IMR-90 (cell line): ENCODE measurements at regions not wholly inside any gene's neighbourhood (a gene's known extent, or its start where the extent isn't known, plus 50 kb on each side); places are given as distances from the start of the nearest gene placed in this dataset.
A peak's percentile ranks its signal among the peaks of the same experiment; 100 is the strongest.

Experiments used
- ATAC-seq: fragments of 200-7000 bp; cut with Tn5 transposase; 2 replicates; pipeline ENCODE4 v1.9.1; 2020; ENCODE audit warnings: low read depth, mild to moderate bottlenecking, moderate library complexity
- BruUV-seq: library from RNA; stranded (reverse); fragments of 400-500 nt; replicated peaks from 2 replicates; lab custom pipeline; 2021; lab: Mats Ljungman, UMichigan
- CTCF ChIA-PET: fragments of 300-600 bp; formaldehyde crosslinking; extraction: SDS; loops from one replicate; lab custom pipeline; 2021; ENCODE audit warnings: antibody characterized with exemption; lab: Yijun Ruan, JAX
- POLR2A ChIA-PET: fragments of 300-600 bp; sonication (Branson Sonifier 250); formaldehyde crosslinking; loops from one replicate; lab custom pipeline; 2022; ENCODE audit warnings: antibody characterized with exemption; ENCODE audit not compliant: unreplicated experiment; lab: Charles Lee
- DNase-seq: peaks from one replicate; pipeline ENCODE4 v3.0.0; 2013
- H2AFZ ChIP-seq: replicated peaks from 2 replicates; pipeline ENCODE3; 2013; ENCODE audit warnings: low read length, mild to moderate bottlenecking; ENCODE audit not compliant: poor library complexity
- H2AK5ac ChIP-seq: 2 replicates; pipeline ENCODE4 v1.6.1; 2013; ENCODE audit warnings: low read depth, low read length, inconsistent platforms
- H2AK9ac ChIP-seq: replicated peaks from 2 replicates; pipeline ENCODE3; 2013; ENCODE audit warnings: mild to moderate bottlenecking, low read depth, low read length, moderate library complexity; ENCODE audit not compliant: poor library complexity
- H2BK120ac ChIP-seq: 2 replicates; pipeline ENCODE4 v1.6.1; 2013; ENCODE audit warnings: low read depth, low read length, inconsistent platforms
- H2BK15ac ChIP-seq: 3 replicates; pipeline ENCODE4 v1.6.1; 2013; ENCODE audit warnings: low read depth, low read length, inconsistent platforms
- H2BK20ac ChIP-seq: 2 replicates; pipeline ENCODE4 v1.6.1; 2013; ENCODE audit warnings: low read depth, mild to moderate bottlenecking, inconsistent platforms, low read length, moderate library complexity
- H2BK5ac ChIP-seq: 2 replicates; pipeline ENCODE4 v1.6.1; 2013; ENCODE audit warnings: mild to moderate bottlenecking, low read depth, low read length, inconsistent platforms; ENCODE audit not compliant: poor library complexity, severe bottlenecking
- H3K14ac ChIP-seq: replicated peaks from 2 replicates; pipeline ENCODE4 v1.6.1; 2013; ENCODE audit warnings: low read depth, low read length, inconsistent platforms
- H3K18ac ChIP-seq: 2 replicates; pipeline ENCODE4 v1.6.1; 2013; ENCODE audit warnings: low read depth, low read length, control low read depth
- H3K23ac ChIP-seq: 2 replicates; pipeline ENCODE4 v1.6.1; 2013; ENCODE audit warnings: low read depth, low read length, inconsistent platforms
- H3K27ac ChIP-seq: 2 replicates; pipeline ENCODE4 v1.5.1; 2013; ENCODE audit warnings: mild to moderate bottlenecking, control low read depth, low read length; ENCODE audit not compliant: insufficient read depth
- H3K27me3 ChIP-seq: 2 replicates; pipeline ENCODE4 v1.6.1; 2013; ENCODE audit warnings: low read length; ENCODE audit not compliant: control insufficient read depth, insufficient read depth
- H3K36me3 ChIP-seq: 2 replicates; pipeline ENCODE4 v1.6.1; 2013; ENCODE audit warnings: low read length, mixed read lengths; ENCODE audit not compliant: control insufficient read depth, insufficient read depth
- H3K4ac ChIP-seq: 2 replicates; pipeline ENCODE4 v1.6.1; 2013; ENCODE audit warnings: low read depth, low read length, inconsistent platforms
- H3K4me1 ChIP-seq: 2 replicates; pipeline ENCODE4 v1.6.1; 2013; ENCODE audit warnings: low read length, mixed read lengths; ENCODE audit not compliant: control insufficient read depth, insufficient read depth
- H3K4me2 ChIP-seq: 2 replicates; pipeline ENCODE4 v1.6.1; 2013; ENCODE audit warnings: low read depth, mild to moderate bottlenecking, control low read depth, low read length, moderate library complexity
- H3K4me3 ChIP-seq: 2 replicates; pipeline ENCODE4 v1.5.1; 2013; ENCODE audit warnings: low read depth, mild to moderate bottlenecking, control low read depth, low read length, moderate library complexity; ENCODE audit not compliant: insufficient read depth
- H3K56ac ChIP-seq: 2 replicates; pipeline ENCODE4 v1.6.1; 2013; ENCODE audit warnings: low read length, inconsistent platforms; ENCODE audit not compliant: insufficient read depth; ENCODE audit errors: extremely low read depth
- H3K79me1 ChIP-seq, 2 experiments: 2 replicates each; pipeline ENCODE4 v1.6.1; 2013; ENCODE audit warnings: low read length in 2 of 2, inconsistent platforms in 1 of 2, low read depth in 1 of 2
- H3K9ac ChIP-seq: 2 replicates; pipeline ENCODE4 v1.6.1; 2013; ENCODE audit warnings: low read depth, low read length, control low read depth
- H3K9me1 ChIP-seq: 2 replicates; pipeline ENCODE4 v1.6.1; 2013; ENCODE audit warnings: low read length, inconsistent platforms; ENCODE audit not compliant: insufficient read depth
- H3K9me3 ChIP-seq: 2 replicates; pipeline ENCODE4 v1.6.1; 2013; ENCODE audit warnings: low read length; ENCODE audit not compliant: control insufficient read depth, insufficient read depth
- H4K20me1 ChIP-seq: 2 replicates; pipeline ENCODE4 v1.6.1; 2013; ENCODE audit warnings: low read length, inconsistent platforms; ENCODE audit not compliant: insufficient read depth
- H4K5ac ChIP-seq: 2 replicates; pipeline ENCODE4 v1.6.1; 2013; ENCODE audit warnings: mild to moderate bottlenecking, low read depth, low read length, control low read depth
- H4K8ac ChIP-seq, 2 experiments: 2 replicates each; pipeline ENCODE4 v1.6.1; 2013; ENCODE audit warnings: low read depth in 2 of 2, low read length in 2 of 2, control low read depth in 1 of 2, inconsistent platforms in 1 of 2
- H4K91ac ChIP-seq: 2 replicates; pipeline ENCODE4 v1.6.1; 2013; ENCODE audit warnings: low read depth, low read length, inconsistent platforms; ENCODE audit not compliant: insufficient read depth
- ELK1 ChIP-seq: fragments of 150-350 bp; IDR thresholded peaks from 2 replicates; pipeline ENCODE4 v1.6.1; 2016; ENCODE audit warnings: low read depth, mild to moderate bottlenecking, low read length, moderate library complexity, borderline replicate concordance
- NFE2L2 ChIP-seq: fragments of 150-350 bp; IDR thresholded peaks from 2 replicates; pipeline ENCODE4 v1.6.1; 2016; ENCODE audit warnings: low read depth, mild to moderate bottlenecking, low read length
- RAD21 ChIP-seq: IDR thresholded peaks from 2 replicates; pipeline ENCODE4 v1.6.1; 2012; ENCODE audit warnings: low read length, improper control_type of control experiment
- WGBS, 2 experiments: methylation state at CpG; one replicate each; pipeline versions ENCODE4 v1.1.5 to v1.1.7; 2013; ENCODE audit warnings: missing lambda C conversion rate in 2 of 2; ENCODE audit not compliant: insufficient read length in 1 of 2; ENCODE audit errors: extremely low coverage in 2 of 2; 5-methylcytosine and 5-hydroxymethylcytosine counted together
- dilution Hi-C: fragments of 300-500 bp; cut with HindIII; formaldehyde crosslinking; loops from one replicate; pipeline ENCODE4 v1.14.3; 2018; ENCODE audit warnings: low sequenced_read_pairs; ENCODE audit not compliant: unreplicated experiment
- in situ Hi-C: fragments of 300-500 bp; cut with MboI; formaldehyde crosslinking; loops from 3 replicates; pipeline ENCODE4 v1.14.3; 2019; ENCODE audit warnings: low sequenced_read_pairs, inconsistent platforms, mixed read lengths
- intact Hi-C: fragments of 100-400 bp; cut with micrococcal nuclease; formaldehyde crosslinking; loops from 2 replicates; pipeline ENCODE4 v1.10.0; 2022

- ATAC-seq (no peak), DNase-seq (no peak)
- H3K9me3 ChIP-seq = peaks cover 3% of the 10 kb centered on the region
- H2AK5ac ChIP-seq = no peak overlapping the region
- H2BK120ac ChIP-seq = no peak overlapping the region
- no peak overlapping the region for H2AFZ ChIP-seq
- H4K91ac ChIP-seq = no peak overlapping the region
- no peak overlapping the region for H4K8ac ChIP-seq
- no peak overlapping the region for H3K4me2 ChIP-seq
- no peak overlapping the region for H3K56ac ChIP-seq
- H2BK20ac ChIP-seq = no peak overlapping the region
- no peak overlapping the region for H3K18ac ChIP-seq
- H2AK9ac ChIP-seq = no peak overlapping the region
- no peak overlapping the region for H3K4ac ChIP-seq
- no peak overlapping the region for H2BK15ac ChIP-seq
- H4K5ac ChIP-seq = no peak overlapping the region
- in situ Hi-C loops = no loop called here
- dilution Hi-C loops = no loop called here
- no peak overlapping the region for H3K4me3 ChIP-seq
- ChIA-PET CTCF (interaction anchor here (0.6 kb wide), 1 partner anchor 17 kb away, joined by 3 read pairs; no protein-coding TSS in a partner anchor), POLR2A (no interaction called here)
- intact Hi-C loops = no loop called here
- H3K27me3 ChIP-seq = no peaks in the 10 kb centered on the region
- no peak overlapping the region for H3K27ac ChIP-seq
- TF ChIP-seq RAD21 (no peak), NFE2L2 (peak; percentile 89), ELK1 (no peak)
- H3K14ac ChIP-seq = no peak overlapping the region
- H3K79me1 ChIP-seq = no peaks in the 10 kb centered on the region
- no TSS peak for BruUV-seq
- no peaks in the 10 kb centered on the region for H3K4me1 ChIP-seq
- no peaks in the 10 kb centered on the region for H4K20me1 ChIP-seq
- H3K9me1 ChIP-seq = no peaks in the 10 kb centered on the region
- no peak overlapping the region for H2BK5ac ChIP-seq
- no peak overlapping the region for H3K9ac ChIP-seq
- H3K23ac ChIP-seq = no peak overlapping the region
- no CpG with 5 or more reads among the region's 2 CpGs for WGBS, 2 experiments
- no peaks in the 10 kb centered on the region for H3K36me3 ChIP-seq
Observed at GRCh38 chr3:104165866-104166265, 1200.8 kb upstream of the ALCAM start.
